ENCODE measurements at regions not wholly inside any gene's neighbourhood (a gene's known extent, or its start where the extent isn't known, plus 50 kb on each side); places are given as distances from the start of the nearest gene placed in this dataset.
"Not testable (repeated sequence)": the region's sequence is repeated elsewhere in the genome, so short reads cannot be mapped to it uniquely, and the experiment has no call there.

DNA sequence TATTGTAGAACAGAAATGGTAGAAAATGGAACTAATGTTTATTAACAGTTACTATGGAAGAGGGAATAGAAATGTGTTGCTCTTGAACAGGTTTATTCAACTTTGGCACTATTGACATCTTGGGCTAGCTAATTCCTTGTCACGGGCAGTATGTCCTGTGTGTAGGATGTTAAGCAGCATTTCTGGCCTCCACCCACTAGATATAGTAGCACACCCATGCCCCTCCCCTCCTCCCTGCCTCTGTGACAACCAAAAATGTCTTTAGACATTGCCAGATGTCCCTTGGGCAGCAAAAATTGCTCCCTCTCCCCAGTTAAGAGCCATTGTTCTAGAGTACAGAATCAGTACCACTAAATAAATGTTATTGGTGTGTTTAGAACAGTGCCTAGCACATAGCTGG, 91.4 kb upstream of the TPTE start:
- H3K27ac ChIP-seq (ENCODE audit: low read length): no peak overlapping the region
- BruUV-seq (replicated peaks): no TSS peak
- CTCF ChIA-PET: no interaction called here
- POLR2A ChIA-PET: no interaction called here
- TF ChIP-seq SIN3A (IDR thresholded peaks at IDR 0.05; ENCODE audit: borderline replicate concordance, insufficient read depth, low read depth, low read length) (no peak), TCF7L2 (IDR thresholded peaks at IDR 0.05; ENCODE audit: low read depth, low read length) (no peak), POLR2AphosphoS5 (IDR thresholded peaks at IDR 0.05; ENCODE audit: low read depth, low read length) (no peak)
- TF ChIP-seq, protein P1, sequence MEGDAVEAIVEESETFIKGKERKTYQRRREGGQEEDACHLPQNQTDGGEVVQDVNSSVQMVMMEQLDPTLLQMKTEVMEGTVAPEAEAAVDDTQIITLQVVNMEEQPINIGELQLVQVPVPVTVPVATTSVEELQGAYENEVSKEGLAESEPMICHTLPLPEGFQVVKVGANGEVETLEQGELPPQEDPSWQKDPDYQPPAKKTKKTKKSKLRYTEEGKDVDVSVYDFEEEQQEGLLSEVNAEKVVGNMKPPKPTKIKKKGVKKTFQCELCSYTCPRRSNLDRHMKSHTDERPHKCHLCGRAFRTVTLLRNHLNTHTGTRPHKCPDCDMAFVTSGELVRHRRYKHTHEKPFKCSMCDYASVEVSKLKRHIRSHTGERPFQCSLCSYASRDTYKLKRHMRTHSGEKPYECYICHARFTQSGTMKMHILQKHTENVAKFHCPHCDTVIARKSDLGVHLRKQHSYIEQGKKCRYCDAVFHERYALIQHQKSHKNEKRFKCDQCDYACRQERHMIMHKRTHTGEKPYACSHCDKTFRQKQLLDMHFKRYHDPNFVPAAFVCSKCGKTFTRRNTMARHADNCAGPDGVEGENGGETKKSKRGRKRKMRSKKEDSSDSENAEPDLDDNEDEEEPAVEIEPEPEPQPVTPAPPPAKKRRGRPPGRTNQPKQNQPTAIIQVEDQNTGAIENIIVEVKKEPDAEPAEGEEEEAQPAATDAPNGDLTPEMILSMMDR (IDR thresholded peaks at IDR 0.05): no peak
- TF ChIP-seq, protein P2, sequence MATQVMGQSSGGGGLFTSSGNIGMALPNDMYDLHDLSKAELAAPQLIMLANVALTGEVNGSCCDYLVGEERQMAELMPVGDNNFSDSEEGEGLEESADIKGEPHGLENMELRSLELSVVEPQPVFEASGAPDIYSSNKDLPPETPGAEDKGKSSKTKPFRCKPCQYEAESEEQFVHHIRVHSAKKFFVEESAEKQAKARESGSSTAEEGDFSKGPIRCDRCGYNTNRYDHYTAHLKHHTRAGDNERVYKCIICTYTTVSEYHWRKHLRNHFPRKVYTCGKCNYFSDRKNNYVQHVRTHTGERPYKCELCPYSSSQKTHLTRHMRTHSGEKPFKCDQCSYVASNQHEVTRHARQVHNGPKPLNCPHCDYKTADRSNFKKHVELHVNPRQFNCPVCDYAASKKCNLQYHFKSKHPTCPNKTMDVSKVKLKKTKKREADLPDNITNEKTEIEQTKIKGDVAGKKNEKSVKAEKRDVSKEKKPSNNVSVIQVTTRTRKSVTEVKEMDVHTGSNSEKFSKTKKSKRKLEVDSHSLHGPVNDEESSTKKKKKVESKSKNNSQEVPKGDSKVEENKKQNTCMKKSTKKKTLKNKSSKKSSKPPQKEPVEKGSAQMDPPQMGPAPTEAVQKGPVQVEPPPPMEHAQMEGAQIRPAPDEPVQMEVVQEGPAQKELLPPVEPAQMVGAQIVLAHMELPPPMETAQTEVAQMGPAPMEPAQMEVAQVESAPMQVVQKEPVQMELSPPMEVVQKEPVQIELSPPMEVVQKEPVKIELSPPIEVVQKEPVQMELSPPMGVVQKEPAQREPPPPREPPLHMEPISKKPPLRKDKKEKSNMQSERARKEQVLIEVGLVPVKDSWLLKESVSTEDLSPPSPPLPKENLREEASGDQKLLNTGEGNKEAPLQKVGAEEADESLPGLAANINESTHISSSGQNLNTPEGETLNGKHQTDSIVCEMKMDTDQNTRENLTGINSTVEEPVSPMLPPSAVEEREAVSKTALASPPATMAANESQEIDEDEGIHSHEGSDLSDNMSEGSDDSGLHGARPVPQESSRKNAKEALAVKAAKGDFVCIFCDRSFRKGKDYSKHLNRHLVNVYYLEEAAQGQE (IDR thresholded peaks at IDR 0.05; ENCODE audit: insufficient read depth in 1 of 2, low read depth in 2 of 2, low read length in 1 of 2): no peak
- DNase-seq (ENCODE audit: low read depth, low spot score): no peak
- H3K4me3 ChIP-seq (ENCODE audit: low read depth in 2 of 2, low read length in 2 of 2): no peak overlapping the region
- H3K4me1 ChIP-seq (ENCODE audit: control insufficient read depth, insufficient read depth, low read length): no peaks in the 10 kb centered on the region
- intact Hi-C loops (cut with micrococcal nuclease; ENCODE audit: unreplicated experiment): no loop called here
- no peaks in the 10 kb centered on the region for H3K27me3 ChIP-seq (ENCODE audit: control insufficient read depth, insufficient read depth, low read length)
- in situ Hi-C loops (cut with HindIII; ENCODE audit: low pct_unique_long_range_greater_than_20kb, low sequenced_read_pairs): no loop called here
- H3K9me3 ChIP-seq (ENCODE audit: control insufficient read depth, insufficient read depth, low read depth, low read length): peaks cover 4% of the 10 kb centered on the region; the same call in 1 of the 2 replicates
- H3K36me3 ChIP-seq (ENCODE audit: control insufficient read depth, insufficient read depth, low read length): no peaks in the 10 kb centered on the region
- ATAC-seq: no peak

DNA sequence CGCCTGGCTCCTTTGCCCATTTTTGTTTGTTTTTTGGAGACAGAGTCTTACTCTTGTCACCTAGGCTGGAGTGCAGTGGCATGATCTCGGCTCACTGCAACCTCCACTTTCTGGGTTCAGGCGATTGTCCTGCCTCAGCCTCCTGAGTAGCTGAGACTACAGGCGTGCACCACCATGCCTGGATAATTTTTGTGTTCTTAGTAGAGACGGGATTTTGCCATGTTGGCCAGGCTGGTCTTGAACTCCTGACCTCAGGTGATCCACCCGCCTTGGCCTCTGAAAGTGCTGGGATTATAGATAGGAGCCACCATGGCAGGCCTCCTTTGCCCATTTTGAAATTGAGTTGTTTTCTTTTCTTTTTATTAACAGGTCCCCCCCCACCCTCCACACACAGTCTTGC, 89.4 kb upstream of the TPTE start:
- intact Hi-C loops (cut with micrococcal nuclease; ENCODE audit: unreplicated experiment); CTCF ChIA-PET; in situ Hi-C loops (cut with HindIII; ENCODE audit: low pct_unique_long_range_greater_than_20kb, low sequenced_read_pairs); H3K9me3 ChIP-seq (ENCODE audit: control insufficient read depth, insufficient read depth, low read depth, low read length); ATAC-seq; H3K4me3 ChIP-seq (ENCODE audit: low read depth in 2 of 2, low read length in 2 of 2); H3K4me1 ChIP-seq (ENCODE audit: control insufficient read depth, insufficient read depth, low read length); H3K27me3 ChIP-seq (ENCODE audit: control insufficient read depth, insufficient read depth, low read length); H3K36me3 ChIP-seq (ENCODE audit: control insufficient read depth, insufficient read depth, low read length); POLR2A ChIA-PET; BruUV-seq (replicated peaks); H3K27ac ChIP-seq (ENCODE audit: low read length); DNase-seq (ENCODE audit: low read depth, low spot score): not testable (repeated sequence)

DNA sequence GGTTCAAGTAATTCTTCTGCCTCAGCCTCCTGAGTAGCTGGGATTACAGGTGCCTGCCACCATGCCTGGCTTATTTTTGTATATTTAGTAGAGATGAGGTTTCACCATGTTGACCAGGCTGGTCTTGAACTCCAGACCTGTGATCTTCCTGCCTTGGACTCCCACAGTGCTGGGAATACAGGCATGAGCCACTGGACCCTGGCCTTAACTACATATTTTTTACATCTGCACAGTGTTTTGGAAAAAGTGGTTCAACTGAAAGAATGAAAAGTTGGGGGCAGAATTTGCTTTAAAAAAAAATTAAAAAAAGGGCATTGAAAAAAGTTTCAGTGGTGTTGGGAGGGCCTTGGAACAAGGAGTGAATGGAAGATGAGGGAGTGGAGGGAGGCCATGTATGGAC, 88.9 kb upstream of the TPTE start:
- ATAC-seq; H3K9me3 ChIP-seq (ENCODE audit: control insufficient read depth, insufficient read depth, low read depth, low read length); POLR2A ChIA-PET; H3K27ac ChIP-seq (ENCODE audit: low read length); H3K27me3 ChIP-seq (ENCODE audit: control insufficient read depth, insufficient read depth, low read length); intact Hi-C loops (cut with micrococcal nuclease; ENCODE audit: unreplicated experiment); in situ Hi-C loops (cut with HindIII; ENCODE audit: low pct_unique_long_range_greater_than_20kb, low sequenced_read_pairs); H3K4me3 ChIP-seq (ENCODE audit: low read depth in 2 of 2, low read length in 2 of 2); BruUV-seq (replicated peaks); DNase-seq (ENCODE audit: low read depth, low spot score); H3K36me3 ChIP-seq (ENCODE audit: control insufficient read depth, insufficient read depth, low read length); CTCF ChIA-PET; H3K4me1 ChIP-seq (ENCODE audit: control insufficient read depth, insufficient read depth, low read length): not testable (repeated sequence)

DNA sequence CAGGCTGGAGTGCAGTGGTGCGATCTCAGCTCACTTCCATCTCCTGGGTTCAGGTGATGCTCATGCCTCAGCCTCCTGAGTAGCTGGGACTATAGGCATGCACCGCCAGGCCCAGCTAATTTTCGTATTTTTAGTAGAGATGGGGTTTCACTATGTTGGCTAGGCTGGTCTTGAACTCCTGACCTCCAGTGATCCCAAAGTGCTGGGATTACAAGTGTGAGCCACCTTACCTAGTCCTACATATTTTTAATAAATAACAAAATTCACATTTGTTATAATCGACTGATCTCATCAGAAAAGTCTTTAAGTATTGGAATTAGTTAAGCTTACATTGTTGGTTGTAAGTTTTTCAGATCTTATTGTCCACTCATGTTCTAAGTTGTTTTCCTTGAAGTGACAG, 83.4 kb upstream of the TPTE start:
- CTCF ChIA-PET; in situ Hi-C loops (cut with HindIII; ENCODE audit: low pct_unique_long_range_greater_than_20kb, low sequenced_read_pairs); DNase-seq (ENCODE audit: low read depth, low spot score); BruUV-seq (replicated peaks); H3K4me1 ChIP-seq (ENCODE audit: control insufficient read depth, insufficient read depth, low read length); H3K27ac ChIP-seq (ENCODE audit: low read length); H3K36me3 ChIP-seq (ENCODE audit: control insufficient read depth, insufficient read depth, low read length); H3K27me3 ChIP-seq (ENCODE audit: control insufficient read depth, insufficient read depth, low read length); intact Hi-C loops (cut with micrococcal nuclease; ENCODE audit: unreplicated experiment); ATAC-seq; POLR2A ChIA-PET; H3K4me3 ChIP-seq (ENCODE audit: low read depth in 2 of 2, low read length in 2 of 2); H3K9me3 ChIP-seq (ENCODE audit: control insufficient read depth, insufficient read depth, low read depth, low read length): not testable (repeated sequence)

DNA sequence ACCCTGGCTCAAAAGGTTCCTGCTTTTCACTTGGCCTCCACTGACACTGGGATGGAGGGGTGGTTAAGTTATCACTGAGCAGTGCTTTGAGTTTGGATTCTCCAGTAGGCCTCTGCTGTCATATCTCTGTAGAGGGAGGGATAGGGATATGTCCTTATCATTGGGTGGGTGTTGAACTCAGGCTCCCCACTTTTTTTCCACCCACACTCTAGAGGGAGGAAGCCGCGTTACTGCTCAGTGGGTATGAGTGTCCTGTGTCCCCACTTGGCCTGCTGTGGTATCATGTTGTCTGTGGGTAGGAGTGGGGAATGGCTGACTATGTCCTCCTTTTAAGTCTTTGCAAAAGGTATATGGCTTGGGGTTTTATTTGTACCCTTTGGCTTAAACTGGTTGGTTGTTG, 80.7 kb upstream of the TPTE start:
- H3K36me3 ChIP-seq (ENCODE audit: control insufficient read depth, insufficient read depth, low read length); ATAC-seq; DNase-seq (ENCODE audit: low read depth, low spot score); intact Hi-C loops (cut with micrococcal nuclease; ENCODE audit: unreplicated experiment); H3K4me3 ChIP-seq (ENCODE audit: low read depth in 2 of 2, low read length in 2 of 2); H3K9me3 ChIP-seq (ENCODE audit: control insufficient read depth, insufficient read depth, low read depth, low read length); POLR2A ChIA-PET; in situ Hi-C loops (cut with HindIII; ENCODE audit: low pct_unique_long_range_greater_than_20kb, low sequenced_read_pairs); H3K27me3 ChIP-seq (ENCODE audit: control insufficient read depth, insufficient read depth, low read length); BruUV-seq (replicated peaks); H3K27ac ChIP-seq (ENCODE audit: low read length); H3K4me1 ChIP-seq (ENCODE audit: control insufficient read depth, insufficient read depth, low read length); CTCF ChIA-PET: not testable (repeated sequence)

DNA sequence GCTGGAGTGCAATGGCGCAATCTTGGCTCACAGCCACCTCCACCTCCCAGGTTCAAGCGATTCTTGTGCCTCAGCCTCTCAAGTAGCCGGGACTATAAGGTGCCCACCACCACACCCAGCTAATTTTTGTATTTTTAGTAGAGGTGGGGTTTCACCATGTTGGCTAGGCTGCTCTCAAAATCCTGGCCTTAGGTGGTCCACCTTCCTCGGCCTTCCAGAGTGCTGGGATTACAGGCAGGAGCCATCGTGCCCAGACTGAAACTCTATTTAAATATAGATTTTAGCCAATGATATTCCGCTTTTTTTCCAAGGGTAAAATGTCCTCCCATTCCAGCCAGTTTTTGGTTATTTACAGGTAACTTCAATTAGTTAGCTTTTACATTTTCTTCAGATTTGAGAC, 79.4 kb upstream of the TPTE start:
- POLR2A ChIA-PET; BruUV-seq (replicated peaks); intact Hi-C loops (cut with micrococcal nuclease; ENCODE audit: unreplicated experiment): not testable (repeated sequence)

More for the DNA sequence above, 79.4 kb upstream of the TPTE start:
- in situ Hi-C loops (cut with HindIII; ENCODE audit: low pct_unique_long_range_greater_than_20kb, low sequenced_read_pairs); DNase-seq (ENCODE audit: low read depth, low spot score); H3K9me3 ChIP-seq (ENCODE audit: control insufficient read depth, insufficient read depth, low read depth, low read length); H3K36me3 ChIP-seq (ENCODE audit: control insufficient read depth, insufficient read depth, low read length); H3K4me1 ChIP-seq (ENCODE audit: control insufficient read depth, insufficient read depth, low read length); ATAC-seq; CTCF ChIA-PET; H3K27me3 ChIP-seq (ENCODE audit: control insufficient read depth, insufficient read depth, low read length); H3K27ac ChIP-seq (ENCODE audit: low read length); H3K4me3 ChIP-seq (ENCODE audit: low read depth in 2 of 2, low read length in 2 of 2): not testable (repeated sequence)
